Upper lobe of left lung (tissue), 6 donors: ENCODE measurements at regions not wholly inside any gene's neighbourhood (a gene's known extent, or its start where the extent isn't known, plus 50 kb on each side); places are given as distances from the start of the nearest gene placed in this dataset.
"Not testable (repeated sequence)": the region's sequence is repeated elsewhere in the genome, so short reads cannot be mapped to it uniquely, and the experiment has no call there.

Experiments
- ATAC-seq, 2 donors: fragments of 200-7000 bp; cut with Tn5 transposase; one replicate each; pipeline ENCODE4 v1.9.1; 2022; ENCODE audit warnings: mild to moderate bottlenecking in 2 of 2, moderate library complexity in 2 of 2; ENCODE audit not compliant: low FRiP score in 2 of 2
- DNase-seq, 2 donors: peaks; one replicate each; pipeline ENCODE4 v3.0.0-alpha.2; 2019 to 2020
- H3K27ac ChIP-seq, 4 donors: fragments of 200-600 bp; sonication (generic); one replicate each; pipeline ENCODE4 v1.5.1; 2016 to 2019
- H3K27me3 ChIP-seq, 4 donors: fragments of 200-600 bp; sonication (generic); one replicate each; pipeline ENCODE4 v1.5.1; 2017 to 2019
- H3K36me3 ChIP-seq, 4 donors: fragments of 200-600 bp; sonication (generic); one replicate each; pipeline ENCODE4 v1.5.1; 2016 to 2019
- H3K4me1 ChIP-seq, 4 donors: fragments of 200-600 bp; sonication (generic); one replicate each; pipeline ENCODE4 v1.5.1; 2018 to 2019
- H3K4me3 ChIP-seq, 4 donors: fragments of 200-600 bp; sonication (generic); one replicate each; pipeline ENCODE4 v1.5.1; 2017 to 2019; ENCODE audit warnings: mild to moderate bottlenecking in 2 of 4, moderate library complexity in 1 of 4
- H3K9me3 ChIP-seq, 4 donors: fragments of 200-600 bp; sonication (generic); one replicate each; pipeline ENCODE4 v1.5.1; 2018 to 2019
- WGBS, 2 donors: methylation state at CpG; one replicate each; pipeline ENCODE4 v1.1.5; 2017 to 2018; 5-methylcytosine and 5-hydroxymethylcytosine counted together
- donor health status: DM: no; HTN: no; CAD: no; lungs with moderate emphysema.
- donor health status: DM: no; HTN: yes; CAD: no; lungs with severe emphysema.

- not testable (repeated sequence) for ATAC-seq, H3K27me3 ChIP-seq, H3K27ac ChIP-seq, H3K4me3 ChIP-seq, H3K9me3 ChIP-seq, DNase-seq, H3K4me1 ChIP-seq, H3K36me3 ChIP-seq
- no CpG with 5 or more reads among the region's 1 CpG for WGBS, 2 donors
Measured at GRCh38 chr22:11690170-11690569, 3837.8 kb upstream of the OR11H1 start.

- H3K27me3 ChIP-seq, H3K9me3 ChIP-seq, H3K36me3 ChIP-seq, H3K27ac ChIP-seq, H3K4me3 ChIP-seq, H3K4me1 ChIP-seq, ATAC-seq: not testable (repeated sequence)
- peak; percentile 13 to 18 for DNase-seq
- WGBS, 2 donors, result 61 to 65% methylated on average over 11 of the region's 14 CpGs
Measured at GRCh38 chr22:11703588-11703987, 3824.4 kb upstream of the OR11H1 start.

- not testable (repeated sequence) for DNase-seq, ATAC-seq, H3K4me3 ChIP-seq, H3K27me3 ChIP-seq, H3K36me3 ChIP-seq, H3K27ac ChIP-seq, H3K9me3 ChIP-seq, H3K4me1 ChIP-seq
- WGBS, 2 donors, result 87 to 94% methylated on average over 7 to 10 of the region's 35 CpGs
Measured at GRCh38 chr22:11706826-11707225, 3821.2 kb upstream of the OR11H1 start.
